GM20000 (cell line): ENCODE measurements at regions not wholly inside any gene's neighbourhood (a gene's known extent, or its start where the extent isn't known, plus 50 kb on each side); places are given as distances from the start of the nearest gene placed in this dataset.

Experiments used
- DNase-seq: peaks from one replicate; pipeline ENCODE4 v3.0.0; 2012; ENCODE audit warnings: low spot score
- TF ChIP-seq, protein P1 (sequence below): IDR thresholded peaks from 2 replicates; pipeline ENCODE4 v1.5.1; 2012; ENCODE audit warnings: mild to moderate bottlenecking, control low read depth; ENCODE audit errors: extremely low read depth, missing control alignments

DNA sequence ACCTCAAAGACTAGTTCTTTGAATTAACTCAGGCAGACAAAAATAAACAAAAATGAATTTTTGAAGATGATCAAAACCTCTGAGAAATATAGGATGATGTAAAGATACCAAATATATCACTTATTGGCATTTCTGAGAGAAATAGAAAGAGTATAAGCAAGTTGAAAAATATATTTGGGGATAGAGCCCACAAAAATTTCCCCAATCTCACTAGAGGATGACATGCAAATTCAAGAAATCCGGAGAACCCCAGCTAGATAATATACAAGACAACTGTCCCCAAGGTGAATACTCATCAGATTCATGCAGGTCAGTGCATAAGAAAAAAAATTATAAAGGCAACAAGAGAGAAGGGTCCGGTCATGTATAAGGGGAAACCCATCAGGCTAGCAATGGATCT is 129.1 kb downstream of the CXXC4 start:
- TF ChIP-seq, protein P1, sequence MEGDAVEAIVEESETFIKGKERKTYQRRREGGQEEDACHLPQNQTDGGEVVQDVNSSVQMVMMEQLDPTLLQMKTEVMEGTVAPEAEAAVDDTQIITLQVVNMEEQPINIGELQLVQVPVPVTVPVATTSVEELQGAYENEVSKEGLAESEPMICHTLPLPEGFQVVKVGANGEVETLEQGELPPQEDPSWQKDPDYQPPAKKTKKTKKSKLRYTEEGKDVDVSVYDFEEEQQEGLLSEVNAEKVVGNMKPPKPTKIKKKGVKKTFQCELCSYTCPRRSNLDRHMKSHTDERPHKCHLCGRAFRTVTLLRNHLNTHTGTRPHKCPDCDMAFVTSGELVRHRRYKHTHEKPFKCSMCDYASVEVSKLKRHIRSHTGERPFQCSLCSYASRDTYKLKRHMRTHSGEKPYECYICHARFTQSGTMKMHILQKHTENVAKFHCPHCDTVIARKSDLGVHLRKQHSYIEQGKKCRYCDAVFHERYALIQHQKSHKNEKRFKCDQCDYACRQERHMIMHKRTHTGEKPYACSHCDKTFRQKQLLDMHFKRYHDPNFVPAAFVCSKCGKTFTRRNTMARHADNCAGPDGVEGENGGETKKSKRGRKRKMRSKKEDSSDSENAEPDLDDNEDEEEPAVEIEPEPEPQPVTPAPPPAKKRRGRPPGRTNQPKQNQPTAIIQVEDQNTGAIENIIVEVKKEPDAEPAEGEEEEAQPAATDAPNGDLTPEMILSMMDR, result no peak
- no peak for DNase-seq

GRCh38 chr4:104353481-104353880 is 141.2 kb downstream of the CXXC4 start:
- DNase-seq, result no peak
- TF ChIP-seq, protein P1, result no peak

GRCh38 chr4:104352211-104352610 is 142.5 kb downstream of the CXXC4 start:
- DNase-seq, result no peak
- TF ChIP-seq, protein P1, result peak; percentile 31

GRCh38 chr4:104351706-104352105 is 143.0 kb downstream of the CXXC4 start:
- no peak for DNase-seq
- TF ChIP-seq, protein P1, result no peak

GRCh38 chr4:104345598-104346242 is 149.0 kb downstream of the CXXC4 start:
- TF ChIP-seq, protein P1, result no peak
- no peak for DNase-seq

DNA sequence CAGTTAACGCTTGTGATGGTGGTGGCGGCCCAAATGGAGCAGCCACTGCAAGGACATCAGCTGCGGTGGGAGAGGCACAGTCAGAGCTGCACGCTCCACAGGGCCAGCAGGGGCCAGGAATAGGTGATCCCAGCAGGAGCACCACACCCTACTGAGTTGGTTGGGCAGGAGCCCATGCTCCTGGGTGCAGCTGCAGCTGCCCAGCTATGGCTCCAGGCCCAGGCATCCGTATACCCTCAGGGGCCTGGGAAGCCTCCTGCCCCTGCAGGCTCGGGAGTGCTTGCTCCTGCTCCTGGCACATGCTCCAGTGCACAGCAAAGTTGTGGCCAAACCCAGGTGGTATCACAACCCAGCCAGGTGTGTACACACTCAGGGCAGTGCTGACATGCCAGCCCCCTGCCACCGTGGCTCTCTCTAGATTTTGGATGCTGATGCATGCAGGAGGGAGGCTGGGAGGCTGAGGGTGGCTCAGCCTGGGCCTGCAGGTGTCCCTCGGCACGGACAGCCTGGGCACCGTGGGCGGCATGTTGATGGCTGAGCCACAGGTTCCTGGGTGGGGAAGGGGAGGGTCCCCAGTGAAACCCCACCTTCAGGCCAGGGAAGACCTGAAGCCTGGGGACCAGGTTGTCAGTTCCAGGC is 150.2 kb downstream of the CXXC4 start:
- DNase-seq, result no peak
- TF ChIP-seq, protein P1, result no peak

- DNase-seq, result no peak
- TF ChIP-seq, protein P1, result no peak
These were observed 160.3 kb downstream of the CXXC4 start for GRCh38 chr4:104334410-104334809.
